SK-N-SH (cell line): ENCODE measurements at regions not wholly inside any gene's neighbourhood (a gene's known extent, or its start where the extent isn't known, plus 50 kb on each side); places are given as distances from the start of the nearest gene placed in this dataset.

ENCODE experiments used
- CTCF ChIP-seq: fragments of 200-600 bp; sonication (generic); IDR thresholded peaks from 2 replicates; pipeline ENCODE4 v1.6.1; 2017; ENCODE audit warnings: antibody characterized with exemption, mild to moderate bottlenecking, moderate library complexity
- EP300 ChIP-seq, 2 experiments: IDR thresholded peaks; 2 replicates each; pipeline versions ENCODE4 v1.4.0 to v1.6.1; 2012; ENCODE audit warnings: borderline replicate concordance in 1 of 2, low read depth in 1 of 2, low read length in 1 of 2
- NRF1 ChIP-seq: IDR thresholded peaks from 2 replicates; pipeline ENCODE4 v1.6.1; 2012; ENCODE audit warnings: low read depth, mild to moderate bottlenecking, low read length
- RCOR1 ChIP-seq: fragments of 150-350 bp; IDR thresholded peaks from 2 replicates; pipeline ENCODE4 v1.6.1; 2017; ENCODE audit warnings: antibody characterized with exemption, low read length
- RFX5 ChIP-seq: IDR thresholded peaks from 2 replicates; pipeline ENCODE4 v1.6.1; 2012; ENCODE audit warnings: mild to moderate bottlenecking, improper control_type of control experiment, low read length
- RXRA ChIP-seq: IDR thresholded peaks from 2 replicates; pipeline ENCODE4 v1.4.0; 2012; ENCODE audit warnings: low read depth, mild to moderate bottlenecking, borderline replicate concordance
- SIN3A ChIP-seq: IDR thresholded peaks from 2 replicates; pipeline ENCODE4 v1.6.1; 2012; ENCODE audit warnings: low read depth, mild to moderate bottlenecking, low read length, moderate library complexity, borderline replicate concordance
- TAF1 ChIP-seq: IDR thresholded peaks from 2 replicates; pipeline ENCODE4 v1.6.1; 2012; ENCODE audit warnings: low read depth, mild to moderate bottlenecking, low read length, moderate library complexity, borderline replicate concordance
- YY1 ChIP-seq: IDR thresholded peaks from 2 replicates; pipeline ENCODE4 v1.4.0; 2012; ENCODE audit warnings: low read depth, mild to moderate bottlenecking
- ZBTB33 ChIP-seq: IDR thresholded peaks from 2 replicates; pipeline ENCODE4 v1.4.0; 2012; ENCODE audit warnings: low read depth, borderline replicate concordance

GRCh38 chr18:23341983-23342382 lies 111.1 kb upstream of the RIOK3 start:
- TF ChIP-seq CTCF (no peak), SIN3A (no peak), YY1 (no peak), TAF1 (no peak), RCOR1 (no peak), EP300 (IDR thresholded peaks at IDR 0.05; ENCODE audit: borderline replicate concordance in 1 of 2, low read depth in 1 of 2, low read length in 1 of 2) (no peak), NRF1 (no peak), ZBTB33 (no peak), RXRA (no peak), RFX5 (no peak)
